Stimulated activated CD4-positive, alpha-beta T cell treated with anti-CD3 and anti-CD28 coated beads, Interleukin-2, amount 100 ng/mL, for 48 hours (primary cell): ENCODE measurements at regions not wholly inside any gene's neighbourhood (a gene's known extent, or its start where the extent isn't known, plus 50 kb on each side); places are given as distances from the start of the nearest gene placed in this dataset.

Source experiments
- DNase-seq, 2 donors: peaks; one replicate each; pipeline ENCODE4 v3.0.0-alpha.2; 2020

GRCh38 chrX:13266641-13267345 is 53.1 kb downstream of the ATXN3L start:
- DNase-seq, result peak in 1 of 2 donors; percentile 6

GRCh38 chrX:13265549-13266132 is 54.2 kb downstream of the ATXN3L start:
- DNase-seq, result no peak

GRCh38 chrX:13265111-13265510 is 54.7 kb downstream of the ATXN3L start:
- no peak for DNase-seq

- DNase-seq, result no peak
These were observed 56.1 kb downstream of the ATXN3L start for GRCh38 chrX:13263560-13264251.

- no peak for DNase-seq
These were observed 58.5 kb downstream of the ATXN3L start for GRCh38 chrX:13261348-13261747.

GRCh38 chrX:13260598-13260997 is 59.3 kb downstream of the ATXN3L start:
- DNase-seq, result no peak

GRCh38 chrX:13258725-13259124 is 61.1 kb downstream of the ATXN3L start:
- DNase-seq, result no peak

- DNase-seq, result no peak
These were observed 61.8 kb downstream of the ATXN3L start for GRCh38 chrX:13258052-13258444.

GRCh38 chrX:13257223-13258051 is 62.4 kb downstream of the ATXN3L start:
- no peak for DNase-seq

- DNase-seq, result no peak
These were observed 63.2 kb downstream of the ATXN3L start for GRCh38 chrX:13256603-13257002.

GRCh38 chrX:13254870-13255269 is 65.0 kb downstream of the ATXN3L start:
- no peak for DNase-seq

GRCh38 chrX:13254076-13254785 is 65.6 kb downstream of the ATXN3L start:
- no peak for DNase-seq

GRCh38 chrX:13253223-13253622 is 66.6 kb downstream of the ATXN3L start:
- DNase-seq, result no peak

GRCh38 chrX:13252726-13253125 is 67.1 kb downstream of the ATXN3L start:
- DNase-seq, result no peak

GRCh38 chrX:13250826-13251580 is 68.8 kb downstream of the ATXN3L start:
- DNase-seq, result no peak

- no peak for DNase-seq
These were observed 70.9 kb downstream of the ATXN3L start for GRCh38 chrX:13248867-13249486.

- no peak for DNase-seq
These were observed 80.6 kb downstream of the ATXN3L start for GRCh38 chrX:13239272-13239671.

GRCh38 chrX:13235930-13236329 is 83.9 kb downstream of the ATXN3L start:
- no peak for DNase-seq

- DNase-seq, result no peak
These were observed 87.4 kb downstream of the ATXN3L start for GRCh38 chrX:13232484-13232883.

- DNase-seq, result no peak
These were observed 93.6 kb downstream of the ATXN3L start for GRCh38 chrX:13226214-13226613.

GRCh38 chrX:13223868-13224567 is 95.8 kb downstream of the ATXN3L start:
- no peak for DNase-seq
